Stimulated activated CD4-positive, alpha-beta T cell treated with anti-CD3 and anti-CD28 coated beads, Interleukin-4, amount 100 ng/mL, for 48 hours (primary cell): ENCODE measurements at regions not wholly inside any gene's neighbourhood (a gene's known extent, or its start where the extent isn't known, plus 50 kb on each side); places are given as distances from the start of the nearest gene placed in this dataset.

Experiments used
- DNase-seq, 2 donors: peaks; one replicate each; pipeline ENCODE4 v3.0.0-alpha.2; 2020; ENCODE audit warnings: low read depth in 2 of 2

DNA sequence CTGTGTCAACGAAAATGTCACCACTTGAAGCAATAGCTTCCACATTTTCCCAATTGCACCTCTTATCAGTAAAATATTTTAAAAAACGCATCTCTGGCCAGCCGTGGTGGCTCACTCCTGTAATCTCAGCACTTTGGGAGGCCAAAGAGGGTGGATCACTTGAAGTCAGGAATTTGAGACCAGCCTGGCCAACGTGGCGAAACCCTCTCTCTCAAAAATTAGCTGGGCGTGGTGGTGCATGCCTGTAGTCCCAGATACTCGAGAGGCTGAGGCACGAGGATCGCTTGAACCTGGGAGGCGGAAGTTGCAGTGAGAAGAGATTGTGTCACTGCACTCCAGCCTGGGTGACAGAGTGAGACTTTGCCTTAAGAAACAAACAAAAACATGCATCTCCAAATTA lies 210.1 kb upstream of the CHD1 start:
- DNase-seq, result no peak

DNA sequence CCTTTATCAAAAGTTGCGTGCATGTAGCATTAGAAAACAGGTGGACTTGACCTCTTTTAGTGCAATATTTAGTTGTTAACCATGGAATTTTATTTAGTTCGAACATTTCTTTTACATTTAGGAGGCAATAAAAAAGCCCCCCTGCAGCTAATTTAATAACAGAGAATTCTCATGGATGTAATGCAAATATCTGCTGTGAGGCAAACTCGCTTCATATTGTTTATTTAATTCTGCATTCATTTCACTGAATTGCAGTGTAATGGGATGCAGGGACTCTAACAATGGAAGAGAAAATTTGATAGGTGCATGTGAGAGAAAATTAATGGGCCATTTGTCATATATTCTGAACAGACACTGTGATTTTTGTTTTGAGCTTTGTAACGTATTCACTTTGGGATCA lies 205.1 kb upstream of the CHD1 start:
- DNase-seq, result no peak

DNA sequence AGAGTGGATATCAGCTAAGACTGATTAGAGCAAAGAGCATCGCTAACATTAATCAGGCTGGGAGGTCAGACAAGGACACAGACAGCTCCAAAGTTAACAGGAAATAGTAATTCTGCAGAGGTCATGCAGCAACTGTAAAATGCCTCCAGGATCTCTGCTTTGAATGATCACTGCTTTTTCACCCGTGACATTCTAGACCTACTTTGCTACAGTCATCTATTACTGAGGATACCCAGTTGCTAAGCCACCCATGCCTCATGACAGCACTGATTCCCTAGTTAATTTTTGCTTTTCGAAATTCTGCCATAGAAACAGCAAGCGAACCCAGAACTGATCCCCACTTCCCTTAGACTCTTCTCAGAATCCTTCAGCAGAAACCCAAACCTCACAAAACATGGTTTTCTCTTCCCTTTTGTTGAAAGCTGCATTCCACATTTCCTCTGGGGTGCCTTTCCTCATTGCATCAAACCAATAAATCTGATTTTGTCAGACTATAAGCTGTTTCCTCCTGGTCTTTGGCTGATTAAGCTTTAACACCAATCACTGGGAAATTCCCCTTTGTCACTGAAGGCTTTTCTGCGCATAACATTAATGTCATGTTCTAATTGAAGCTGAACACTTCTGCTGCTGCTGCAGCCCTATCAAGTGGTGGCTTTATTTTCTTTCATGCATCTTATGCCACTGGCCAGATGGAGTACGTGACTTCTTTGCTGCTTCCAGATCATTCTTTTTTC lies 201.1 kb upstream of the CHD1 start:
- DNase-seq, result no peak

DNA sequence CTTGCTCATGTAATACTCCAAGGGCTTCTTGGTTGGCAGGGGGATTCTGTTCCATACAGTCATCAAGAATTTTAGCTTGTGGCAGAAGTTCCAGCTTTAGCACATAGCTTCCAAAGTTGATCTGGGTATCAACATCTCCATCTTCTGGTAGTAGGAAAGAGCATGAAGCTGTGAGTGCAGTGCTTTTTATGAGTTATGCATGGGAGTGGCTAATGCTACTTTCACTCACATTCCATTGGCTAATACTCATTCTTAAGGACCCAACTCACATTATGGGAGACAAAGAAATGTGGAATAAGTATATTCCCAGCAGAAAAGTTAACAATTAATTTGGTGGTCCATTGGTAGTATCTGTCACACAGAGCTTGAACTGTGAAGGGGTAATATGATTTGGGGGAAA lies 194.2 kb upstream of the CHD1 start:
- DNase-seq, result no peak

DNA sequence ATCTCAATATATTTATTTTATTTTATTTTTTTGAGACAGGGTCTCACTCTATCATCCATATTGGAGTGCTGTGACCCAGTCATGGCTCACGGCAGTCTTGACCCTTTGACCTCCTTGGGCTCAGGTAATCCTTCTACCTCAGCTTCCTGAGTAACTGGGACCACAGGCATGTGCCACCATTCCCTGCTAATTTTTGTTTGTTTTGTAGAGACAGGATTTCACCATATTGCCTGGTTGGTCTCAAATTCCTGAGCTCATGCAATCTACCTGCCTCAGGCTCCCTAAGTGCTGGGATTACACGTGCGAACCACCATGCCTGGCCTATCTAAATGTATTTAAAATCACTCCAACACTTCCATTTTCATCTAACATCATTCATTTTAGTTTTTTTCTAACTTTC lies 190.5 kb upstream of the CHD1 start:
- no peak for DNase-seq

DNA sequence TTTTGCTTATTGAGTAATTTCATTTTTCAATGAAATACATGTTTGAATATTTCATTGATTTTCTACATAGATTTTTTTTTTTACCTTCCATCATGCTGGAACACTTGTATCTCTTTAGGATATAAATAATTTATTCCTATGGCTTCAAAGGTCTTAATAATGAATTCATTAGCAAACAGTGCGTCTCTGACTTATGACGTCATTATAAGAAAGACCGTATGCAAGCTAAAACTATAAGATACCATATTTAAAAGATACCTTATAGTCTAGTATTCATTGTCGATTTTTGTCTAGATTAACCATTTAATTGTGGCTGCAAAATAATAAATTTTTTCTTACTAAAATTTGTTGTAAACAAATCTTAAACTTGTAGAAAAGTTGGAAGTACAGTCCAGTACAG lies 187.7 kb upstream of the CHD1 start:
- DNase-seq, result no peak

DNA sequence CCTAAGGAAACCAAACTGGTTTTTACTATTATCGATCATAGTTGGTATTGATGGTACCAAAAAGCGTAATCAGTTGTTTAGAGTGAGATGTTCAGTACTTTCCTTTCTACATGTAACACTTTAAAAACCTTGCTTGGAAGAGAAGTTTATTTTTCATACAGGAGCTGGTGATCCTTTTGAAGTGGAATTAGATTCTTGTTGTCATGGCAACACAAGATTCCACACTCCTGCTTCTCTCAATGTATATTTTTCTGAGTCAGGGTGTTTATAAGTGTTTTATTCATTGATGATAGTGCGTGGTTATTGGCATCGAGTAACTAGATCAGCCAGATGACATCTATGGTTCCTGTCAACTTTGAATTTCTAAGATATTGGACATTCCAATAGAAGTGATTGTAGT lies 181.1 kb upstream of the CHD1 start:
- no peak for DNase-seq

GRCh38 chr5:99105216-99105615 lies 176.4 kb upstream of the CHD1 start:
- no peak for DNase-seq

DNA sequence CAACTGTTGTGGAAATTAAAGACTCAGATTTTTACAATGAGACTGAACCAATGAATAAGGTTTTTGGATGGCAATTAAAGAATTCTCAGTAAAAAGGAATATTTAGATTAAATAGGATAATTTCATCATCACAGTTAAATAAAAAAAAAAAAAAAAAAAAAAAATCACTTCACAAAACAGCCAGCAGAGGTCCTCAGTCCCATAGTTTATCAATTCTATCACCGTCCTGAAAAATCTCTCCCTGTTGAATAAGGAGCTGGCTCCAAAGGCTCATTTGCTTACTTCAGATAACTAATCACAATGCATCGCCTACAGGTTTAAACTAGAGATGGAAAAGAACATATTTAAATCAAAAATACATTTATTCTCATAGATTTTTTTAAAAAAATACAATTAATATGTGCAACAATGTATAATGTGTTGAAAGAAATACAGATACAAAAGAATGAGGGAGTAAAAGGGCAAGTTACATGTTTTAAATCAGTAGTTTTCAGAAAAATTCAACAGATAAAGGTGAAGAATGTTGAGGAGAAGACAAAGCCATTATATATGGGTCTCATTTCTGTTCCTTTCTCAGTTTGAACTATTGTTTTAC lies 175.8 kb upstream of the CHD1 start:
- no peak for DNase-seq

GRCh38 chr5:99102073-99102697 lies 173.4 kb upstream of the CHD1 start:
- DNase-seq, result no peak

GRCh38 chr5:99099691-99100090 lies 170.9 kb upstream of the CHD1 start:
- DNase-seq, result no peak

DNA sequence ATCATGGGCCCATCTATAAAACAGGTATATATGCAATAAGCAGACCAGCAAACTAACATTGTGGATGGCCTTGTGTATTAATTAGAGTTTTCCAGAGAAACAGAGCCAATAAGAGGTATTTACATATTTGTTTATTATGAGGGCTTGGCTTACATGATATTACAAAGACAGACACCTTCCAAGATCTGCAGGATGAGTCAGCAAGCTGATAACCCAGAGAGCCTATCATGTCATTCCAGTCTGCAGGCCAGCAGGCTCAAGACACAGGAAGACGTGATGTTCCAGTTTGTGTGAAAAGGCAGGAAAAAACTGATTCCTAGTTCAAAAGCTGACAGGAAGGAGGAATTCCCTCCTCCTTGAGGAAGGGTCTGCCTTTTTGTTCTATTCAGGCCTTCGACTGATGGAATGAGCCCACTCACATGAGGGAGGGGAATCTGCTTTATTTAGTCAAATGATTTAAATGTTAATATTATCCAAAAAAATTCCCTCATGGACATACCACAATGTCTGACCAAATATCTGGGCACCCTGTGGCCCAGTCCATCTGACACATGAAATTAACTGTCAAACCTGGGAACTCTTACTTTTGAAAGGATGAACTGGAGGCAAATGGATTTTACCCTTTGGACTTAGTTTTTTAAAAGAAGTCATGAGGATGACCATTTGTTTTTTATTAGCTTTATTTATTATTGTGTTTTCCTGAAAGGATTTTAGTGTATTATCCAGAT lies 161.2 kb upstream of the CHD1 start:
- DNase-seq, result no peak

DNA sequence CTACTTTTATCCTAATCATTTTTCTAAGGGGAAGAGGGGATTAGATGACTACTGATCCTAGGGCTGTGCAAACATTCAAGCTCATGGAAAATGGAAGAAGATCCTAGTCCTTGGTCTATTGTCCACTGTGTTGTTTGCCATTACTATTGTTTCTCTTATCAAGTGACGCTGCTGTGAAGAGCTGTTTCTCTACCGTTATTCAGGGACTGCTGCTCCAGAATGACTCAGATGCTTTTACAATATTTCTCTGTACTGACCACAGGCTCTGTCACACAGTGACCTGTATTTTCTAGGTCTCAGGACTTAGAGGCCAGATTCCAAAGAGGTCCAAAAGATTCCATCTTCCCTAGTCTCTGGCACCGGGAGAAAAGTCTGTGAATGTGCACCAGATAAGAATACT lies 159.5 kb upstream of the CHD1 start:
- no peak for DNase-seq

GRCh38 chr5:99083197-99083596 lies 154.4 kb upstream of the CHD1 start:
- DNase-seq, result no peak

- no peak for DNase-seq
These were observed 152.9 kb upstream of the CHD1 start for GRCh38 chr5:99081711-99082110.

- DNase-seq, result no peak
These were observed 148.2 kb upstream of the CHD1 start for GRCh38 chr5:99076723-99077640.

GRCh38 chr5:99072846-99073245 lies 144.0 kb upstream of the CHD1 start:
- DNase-seq, result no peak

DNA sequence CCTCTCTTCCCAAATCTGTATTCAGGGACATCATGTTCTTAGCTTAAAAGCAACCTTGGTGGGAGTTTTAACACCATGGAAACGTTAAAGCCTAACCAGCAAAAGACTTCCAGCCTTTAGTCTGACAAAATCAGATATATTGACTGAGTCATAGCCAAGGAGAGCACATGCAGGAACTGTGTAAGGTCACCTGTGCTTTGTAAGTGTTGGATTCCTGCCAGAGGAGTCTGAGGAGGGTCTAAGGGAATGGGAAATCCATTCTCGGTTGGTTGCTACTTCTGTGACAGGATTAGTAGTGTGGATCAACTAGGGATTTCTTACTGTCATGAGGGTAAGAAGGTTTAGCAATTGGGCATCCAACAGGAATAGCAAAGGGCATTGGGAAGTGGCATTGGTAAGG lies 142.0 kb upstream of the CHD1 start:
- no peak for DNase-seq

GRCh38 chr5:99070362-99070761 lies 141.6 kb upstream of the CHD1 start:
- no peak for DNase-seq

DNA sequence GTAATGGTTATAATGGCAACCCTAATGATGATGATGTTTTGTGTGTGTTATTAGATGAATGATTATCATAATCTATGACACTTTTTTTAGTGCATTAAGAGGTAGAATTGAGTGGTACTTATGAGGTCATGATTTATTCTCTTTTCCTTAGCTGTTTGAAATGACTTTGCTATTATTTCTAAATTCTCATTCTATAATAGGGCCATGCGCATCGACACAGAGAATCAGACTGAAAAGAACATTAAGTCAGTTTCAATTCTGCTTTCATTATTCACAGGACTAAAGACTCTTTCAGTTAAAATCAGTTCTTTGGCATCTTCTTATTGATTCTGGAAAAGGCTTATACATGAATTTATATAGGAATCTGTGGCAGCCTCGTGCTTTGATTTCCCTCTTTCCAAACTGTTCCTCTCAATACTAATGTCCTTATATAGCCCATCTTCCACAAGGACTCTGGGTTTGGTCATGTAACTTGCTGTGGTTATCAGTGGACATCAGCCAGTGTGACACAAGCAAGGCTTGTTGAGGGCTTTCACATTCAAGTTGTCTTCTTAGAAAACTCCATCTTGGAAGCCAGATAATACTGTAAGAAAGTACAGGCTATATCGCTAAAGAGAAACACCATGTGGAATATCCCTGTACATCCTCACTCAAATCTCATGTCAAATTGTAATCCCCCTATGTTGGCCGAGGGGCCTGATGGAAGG lies 140.3 kb upstream of the CHD1 start:
- DNase-seq, result no peak

DNA sequence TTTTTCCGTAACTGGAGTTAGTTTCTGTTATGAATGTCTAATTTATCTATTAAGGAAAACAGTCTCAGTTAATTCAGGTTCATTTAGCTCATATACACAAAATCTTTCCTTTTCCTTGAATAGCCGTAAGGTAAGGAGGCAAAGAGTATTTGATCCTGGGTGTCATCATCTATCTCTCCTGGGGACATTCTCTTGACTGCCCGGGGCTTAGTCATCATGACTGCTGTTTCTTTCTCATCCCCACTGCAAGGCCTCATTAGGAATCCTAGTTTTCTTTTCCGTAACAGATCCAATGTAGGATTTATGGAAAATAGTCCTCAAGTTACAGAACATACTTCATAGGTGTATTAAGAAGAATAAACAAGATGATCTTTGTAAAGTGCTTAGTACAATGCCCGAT lies 134.9 kb upstream of the CHD1 start:
- DNase-seq, result no peak
